HepG2 (cell line): ENCODE measurements at regions not wholly inside any gene's neighbourhood (a gene's known extent, or its start where the extent isn't known, plus 50 kb on each side); places are given as distances from the start of the nearest gene placed in this dataset.

ENCODE experiments used
- ATRX ChIP-seq: sonication (generic); formaldehyde crosslinking; IDR thresholded peaks from 2 replicates; pipeline ENCODE4 v1.4.0; 2020; ENCODE audit warnings: missing genetic modification reagents, borderline replicate concordance
- FOXO1 ChIP-seq: sonication (generic); formaldehyde crosslinking; IDR thresholded peaks from 2 replicates; pipeline ENCODE4 v1.4.0; 2020; ENCODE audit warnings: missing genetic modification reagents
- MTA3 ChIP-seq: sonication (generic); formaldehyde crosslinking; IDR thresholded peaks from 2 replicates; pipeline ENCODE4 v1.4.0; 2020; ENCODE audit warnings: missing genetic modification reagents
- TEAD3 ChIP-seq: optimal IDR thresholded peaks from 2 replicates; pipeline ENCODE3; 2016; ENCODE audit warnings: borderline replicate concordance
- ZNF20 ChIP-seq: sonication (generic); formaldehyde crosslinking; IDR thresholded peaks from 2 replicates; pipeline ENCODE4 v1.4.0; 2020; ENCODE audit warnings: mild to moderate bottlenecking, moderate library complexity, missing genetic modification reagents
- ZNF850 ChIP-seq: sonication (generic); formaldehyde crosslinking; conservative IDR thresholded peaks from 2 replicates; pipeline ENCODE4 v1.9.0; 2021; ENCODE audit warnings: mild to moderate bottlenecking, missing genetic modification reagents
- TF ChIP-seq, protein P1 (sequence below): IDR thresholded peaks from 2 replicates; pipeline ENCODE4 v1.6.1; 2016; ENCODE audit warnings: low read depth, control low read depth
- TF ChIP-seq, protein P2 (sequence below): sonication (generic); formaldehyde crosslinking; IDR thresholded peaks from 2 replicates; pipeline ENCODE4 v1.5.0; 2020; ENCODE audit warnings: mild to moderate bottlenecking, low read depth, missing genetic modification reagents, borderline replicate concordance
- TF ChIP-seq, protein P3 (sequence below): sonication (generic); formaldehyde crosslinking; conservative IDR thresholded peaks from 2 replicates; pipeline ENCODE4 v1.4.0; 2020; ENCODE audit warnings: missing genetic modification reagents
- TF ChIP-seq, protein P4 (sequence below): sonication (generic); formaldehyde crosslinking; IDR thresholded peaks from 2 replicates; pipeline ENCODE4 v1.4.0; 2020; ENCODE audit warnings: missing genetic modification reagents

- TF ChIP-seq, protein P1, sequence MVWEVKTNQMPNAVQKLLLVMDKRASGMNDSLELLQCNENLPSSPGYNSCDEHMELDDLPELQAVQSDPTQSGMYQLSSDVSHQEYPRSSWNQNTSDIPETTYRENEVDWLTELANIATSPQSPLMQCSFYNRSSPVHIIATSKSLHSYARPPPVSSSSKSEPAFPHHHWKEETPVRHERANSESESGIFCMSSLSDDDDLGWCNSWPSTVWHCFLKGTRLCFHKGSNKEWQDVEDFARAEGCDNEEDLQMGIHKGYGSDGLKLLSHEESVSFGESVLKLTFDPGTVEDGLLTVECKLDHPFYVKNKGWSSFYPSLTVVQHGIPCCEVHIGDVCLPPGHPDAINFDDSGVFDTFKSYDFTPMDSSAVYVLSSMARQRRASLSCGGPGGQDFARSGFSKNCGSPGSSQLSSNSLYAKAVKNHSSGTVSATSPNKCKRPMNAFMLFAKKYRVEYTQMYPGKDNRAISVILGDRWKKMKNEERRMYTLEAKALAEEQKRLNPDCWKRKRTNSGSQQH (CRISPR knock-in tag): no peak
- no peak for TF ChIP-seq MTA3 (CRISPR knock-in tag)
- TF ChIP-seq FOXO1: no peak
- no peak for TF ChIP-seq ZNF20 (CRISPR knock-in tag)
- TF ChIP-seq ATRX (CRISPR knock-in tag): no peak
- TF ChIP-seq, protein P2, sequence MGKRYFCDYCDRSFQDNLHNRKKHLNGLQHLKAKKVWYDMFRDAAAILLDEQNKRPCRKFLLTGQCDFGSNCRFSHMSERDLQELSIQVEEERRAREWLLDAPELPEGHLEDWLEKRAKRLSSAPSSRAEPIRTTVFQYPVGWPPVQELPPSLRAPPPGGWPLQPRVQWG: no peak
- TF ChIP-seq, protein P3, sequence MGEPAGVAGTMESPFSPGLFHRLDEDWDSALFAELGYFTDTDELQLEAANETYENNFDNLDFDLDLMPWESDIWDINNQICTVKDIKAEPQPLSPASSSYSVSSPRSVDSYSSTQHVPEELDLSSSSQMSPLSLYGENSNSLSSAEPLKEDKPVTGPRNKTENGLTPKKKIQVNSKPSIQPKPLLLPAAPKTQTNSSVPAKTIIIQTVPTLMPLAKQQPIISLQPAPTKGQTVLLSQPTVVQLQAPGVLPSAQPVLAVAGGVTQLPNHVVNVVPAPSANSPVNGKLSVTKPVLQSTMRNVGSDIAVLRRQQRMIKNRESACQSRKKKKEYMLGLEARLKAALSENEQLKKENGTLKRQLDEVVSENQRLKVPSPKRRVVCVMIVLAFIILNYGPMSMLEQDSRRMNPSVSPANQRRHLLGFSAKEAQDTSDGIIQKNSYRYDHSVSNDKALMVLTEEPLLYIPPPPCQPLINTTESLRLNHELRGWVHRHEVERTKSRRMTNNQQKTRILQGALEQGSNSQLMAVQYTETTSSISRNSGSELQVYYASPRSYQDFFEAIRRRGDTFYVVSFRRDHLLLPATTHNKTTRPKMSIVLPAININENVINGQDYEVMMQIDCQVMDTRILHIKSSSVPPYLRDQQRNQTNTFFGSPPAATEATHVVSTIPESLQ (CRISPR knock-in tag): no peak
- TF ChIP-seq, protein P4, sequence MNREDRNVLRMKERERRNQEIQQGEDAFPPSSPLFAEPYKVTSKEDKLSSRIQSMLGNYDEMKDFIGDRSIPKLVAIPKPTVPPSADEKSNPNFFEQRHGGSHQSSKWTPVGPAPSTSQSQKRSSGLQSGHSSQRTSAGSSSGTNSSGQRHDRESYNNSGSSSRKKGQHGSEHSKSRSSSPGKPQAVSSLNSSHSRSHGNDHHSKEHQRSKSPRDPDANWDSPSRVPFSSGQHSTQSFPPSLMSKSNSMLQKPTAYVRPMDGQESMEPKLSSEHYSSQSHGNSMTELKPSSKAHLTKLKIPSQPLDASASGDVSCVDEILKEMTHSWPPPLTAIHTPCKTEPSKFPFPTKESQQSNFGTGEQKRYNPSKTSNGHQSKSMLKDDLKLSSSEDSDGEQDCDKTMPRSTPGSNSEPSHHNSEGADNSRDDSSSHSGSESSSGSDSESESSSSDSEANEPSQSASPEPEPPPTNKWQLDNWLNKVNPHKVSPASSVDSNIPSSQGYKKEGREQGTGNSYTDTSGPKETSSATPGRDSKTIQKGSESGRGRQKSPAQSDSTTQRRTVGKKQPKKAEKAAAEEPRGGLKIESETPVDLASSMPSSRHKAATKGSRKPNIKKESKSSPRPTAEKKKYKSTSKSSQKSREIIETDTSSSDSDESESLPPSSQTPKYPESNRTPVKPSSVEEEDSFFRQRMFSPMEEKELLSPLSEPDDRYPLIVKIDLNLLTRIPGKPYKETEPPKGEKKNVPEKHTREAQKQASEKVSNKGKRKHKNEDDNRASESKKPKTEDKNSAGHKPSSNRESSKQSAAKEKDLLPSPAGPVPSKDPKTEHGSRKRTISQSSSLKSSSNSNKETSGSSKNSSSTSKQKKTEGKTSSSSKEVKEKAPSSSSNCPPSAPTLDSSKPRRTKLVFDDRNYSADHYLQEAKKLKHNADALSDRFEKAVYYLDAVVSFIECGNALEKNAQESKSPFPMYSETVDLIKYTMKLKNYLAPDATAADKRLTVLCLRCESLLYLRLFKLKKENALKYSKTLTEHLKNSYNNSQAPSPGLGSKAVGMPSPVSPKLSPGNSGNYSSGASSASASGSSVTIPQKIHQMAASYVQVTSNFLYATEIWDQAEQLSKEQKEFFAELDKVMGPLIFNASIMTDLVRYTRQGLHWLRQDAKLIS (CRISPR knock-in tag): no peak
- TF ChIP-seq TEAD3 (CRISPR knock-in tag): no peak
- TF ChIP-seq ZNF850: no peak
These were observed 132.1 kb downstream of the RGPD3 start (continued) for GRCh38 chr2:106336108-106336507.
